Tibial nerve (tissue), 4 donors: ENCODE measurements at regions not wholly inside any gene's neighbourhood (a gene's known extent, or its start where the extent isn't known, plus 50 kb on each side); places are given as distances from the start of the nearest gene placed in this dataset.

Source experiments
- DNase-seq, 2 donors: peaks; one replicate each; pipeline ENCODE4 v3.0.0-alpha.2; 2019; ENCODE audit warnings: low spot score in 2 of 2
- H3K27ac ChIP-seq, 4 donors: fragments of 200-600 bp; sonication (generic) in 3 of 4; one replicate each; pipeline ENCODE4 v1.5.1; 2017 to 2019; ENCODE audit warnings: mild to moderate bottlenecking in 1 of 4
- H3K27me3 ChIP-seq, 2 donors: fragments of 200-600 bp; sonication (generic) in 1 of 2; one replicate each; pipeline versions ENCODE4 v1.5.1 to v1.6.0; 2017 to 2019
- H3K36me3 ChIP-seq, 3 donors: fragments of 200-600 bp; sonication (generic); one replicate each; pipeline ENCODE4 v1.5.1; 2018 to 2019
- H3K4me1 ChIP-seq, 4 donors: fragments of 200-600 bp; sonication (generic) in 3 of 4; one replicate each; pipeline ENCODE4 v1.5.1; 2017 to 2019
- H3K4me3 ChIP-seq, 4 donors: fragments of 200-600 bp; sonication (generic) in 3 of 4; one replicate each; pipeline ENCODE4 v1.5.1; 2017 to 2019; ENCODE audit warnings: mild to moderate bottlenecking in 1 of 4, moderate library complexity in 1 of 4
- H3K9me3 ChIP-seq, 4 donors: fragments of 200-600 bp; sonication (generic) in 3 of 4; one replicate each; pipeline ENCODE4 v1.5.1; 2017 to 2019
- CTCF ChIP-seq, 5 experiments: fragments of 200-600 bp in 3 of 5; fragments of 450-650 bp in 2 of 5; sonication (generic) in 3 of 5; IDR thresholded peaks; one replicate each; pipeline ENCODE4 v1.5.1; 2016 to 2019; ENCODE audit warnings: antibody characterized with exemption in 5 of 5, mild to moderate bottlenecking in 3 of 5, moderate library complexity in 2 of 5
- EP300 ChIP-seq, 2 donors: sonication (generic); formaldehyde crosslinking; IDR thresholded peaks; one replicate each; pipeline ENCODE4 v1.6.1; 2017; ENCODE audit warnings: antibody characterized with exemption in 2 of 2, mild to moderate bottlenecking in 1 of 2
- POLR2A ChIP-seq, 2 donors: fragments of 450-650 bp; IDR thresholded peaks; one replicate each; pipeline ENCODE4 v1.6.1; 2017; ENCODE audit warnings: antibody characterized with exemption in 2 of 2, mild to moderate bottlenecking in 2 of 2, moderate library complexity in 2 of 2
- whole genome bisulfite sequencing, 2 donors: methylation state at CpG; one replicate each; pipeline ENCODE4 v1.1.5; 2018; 5-methylcytosine and 5-hydroxymethylcytosine counted together

- Histone ChIP-seq H3K4me3 (no peak overlapping the region), H3K36me3 (no peaks in the 10 kb centered on the region), H3K27me3 (no peaks in the 10 kb centered on the region), H3K4me1 (no peaks in the 10 kb centered on the region), H3K27ac (no peak overlapping the region), H3K9me3 (no peaks in the 10 kb centered on the region)
- WGBS, 2 donors: 36 to 44% methylated on average over 3 of the region's 3 CpGs
- TF ChIP-seq POLR2A (IDR thresholded peaks at IDR 0.05): no peak
- DNase-seq: no peak
These were observed 324.0 kb upstream of the NEGR1 start for GRCh38 chr1:72606216-72606810.

- no peaks in the 10 kb centered on the region for H3K36me3 ChIP-seq
- no peaks in the 10 kb centered on the region for H3K27me3 ChIP-seq
- 85% methylated on average over 6 of the region's 6 CpGs for WGBS, 2 donors
- DNase-seq: no peak
- H3K9me3 ChIP-seq: no peaks in the 10 kb centered on the region
- H3K4me1 ChIP-seq: no peaks in the 10 kb centered on the region
- H3K4me3 ChIP-seq: no peak overlapping the region
- TF ChIP-seq EP300 (IDR thresholded peaks at IDR 0.05) (no peak), CTCF (IDR thresholded peaks at IDR 0.05) (no peak), POLR2A (IDR thresholded peaks at IDR 0.05) (no peak)
- H3K27ac ChIP-seq: no peak overlapping the region
These were observed 318.8 kb upstream of the NEGR1 start for GRCh38 chr1:72601035-72601674.

GRCh38 chr1:72586023-72586685 is 303.8 kb upstream of the NEGR1 start:
- no peaks in the 10 kb centered on the region for H3K4me1 ChIP-seq
- no peaks in the 10 kb centered on the region for H3K36me3 ChIP-seq
- WGBS, 2 donors: 89 to 90% methylated on average over 8 of the region's 8 CpGs
- no peaks in the 10 kb centered on the region for H3K27me3 ChIP-seq
- TF ChIP-seq POLR2A (IDR thresholded peaks at IDR 0.05) (no peak), EP300 (IDR thresholded peaks at IDR 0.05) (no peak), CTCF (IDR thresholded peaks at IDR 0.05) (no peak)
- H3K9me3 ChIP-seq: no peaks in the 10 kb centered on the region
- no peak for DNase-seq
- no peak overlapping the region for H3K4me3 ChIP-seq
- H3K27ac ChIP-seq: no peak overlapping the region

- Histone ChIP-seq H3K4me1 (no peaks in the 10 kb centered on the region), H3K27ac (no peak overlapping the region), H3K9me3 (no peaks in the 10 kb centered on the region), H3K4me3 (no peak overlapping the region), H3K36me3 (no peaks in the 10 kb centered on the region), H3K27me3 (no peaks in the 10 kb centered on the region)
- DNase-seq: no peak
- WGBS, 2 donors: 53 to 55% methylated on average over 2 of the region's 2 CpGs
- no peak for TF ChIP-seq POLR2A (IDR thresholded peaks at IDR 0.05)
- no peak for TF ChIP-seq CTCF (IDR thresholded peaks at IDR 0.05)
- no peak for TF ChIP-seq EP300 (IDR thresholded peaks at IDR 0.05)
These were observed 297.3 kb upstream of the NEGR1 start for GRCh38 chr1:72579629-72580028.

- no peak for DNase-seq
- no peaks in the 10 kb centered on the region for H3K27me3 ChIP-seq
- H3K4me1 ChIP-seq: peaks cover 0 to 9% (median 0%) of the 10 kb centered on the region in 4 donors
- WGBS, 2 donors: 67 to 71% methylated on average over 2 of the region's 2 CpGs
- H3K4me3 ChIP-seq: no peak overlapping the region
- no peak overlapping the region for H3K27ac ChIP-seq
- no peaks in the 10 kb centered on the region for H3K9me3 ChIP-seq
- TF ChIP-seq EP300 (IDR thresholded peaks at IDR 0.05) (no peak), POLR2A (IDR thresholded peaks at IDR 0.05) (no peak), CTCF (IDR thresholded peaks at IDR 0.05) (no peak)
- no peaks in the 10 kb centered on the region for H3K36me3 ChIP-seq
These were observed 288.5 kb upstream of the NEGR1 start for GRCh38 chr1:72570815-72571214.
